ENCODE measurements at regions not wholly inside any gene's neighbourhood (a gene's known extent, or its start where the extent isn't known, plus 50 kb on each side); places are given as distances from the start of the nearest gene placed in this dataset.
"Not testable (repeated sequence)": the region's sequence is repeated elsewhere in the genome, so short reads cannot be mapped to it uniquely, and the experiment has no call there.

GRCh38 chr12:30201301-30202160, 417.8 kb upstream of the TMTC1 start:
- no peak for DNase-seq

GRCh38 chr12:30200864-30201263, 417.1 kb upstream of the TMTC1 start:
- no peak for DNase-seq

GRCh38 chr12:30197392-30198057, 413.8 kb upstream of the TMTC1 start:
- DNase-seq = no peak

- peak in 1 of 2 experiments; percentile 47 for DNase-seq
Observed at GRCh38 chr12:30191696-30192455, 408.1 kb upstream of the TMTC1 start.

GRCh38 chr12:30188602-30189326, 405.0 kb upstream of the TMTC1 start:
- DNase-seq = no peak

GRCh38 chr12:30187426-30187825, 403.7 kb upstream of the TMTC1 start:
- no peak for DNase-seq

GRCh38 chr12:30181334-30181733, 397.6 kb upstream of the TMTC1 start:
- DNase-seq = no peak

GRCh38 chr12:30180602-30181001, 396.9 kb upstream of the TMTC1 start:
- DNase-seq = no peak

- no peak for DNase-seq
Observed at GRCh38 chr12:30178916-30179315, 395.2 kb upstream of the TMTC1 start.

GRCh38 chr12:30169839-30170591, 386.3 kb upstream of the TMTC1 start:
- DNase-seq = no peak

GRCh38 chr12:30166006-30166795, 382.5 kb upstream of the TMTC1 start:
- DNase-seq = no peak

GRCh38 chr12:30164382-30165318, 380.9 kb upstream of the TMTC1 start:
- DNase-seq = no peak

- DNase-seq = not testable (repeated sequence)
Observed at GRCh38 chr12:30156833-30157232, 373.1 kb upstream of the TMTC1 start.

- DNase-seq = no peak
Observed at GRCh38 chr12:30155001-30155730, 371.4 kb upstream of the TMTC1 start.

GRCh38 chr12:30153981-30154380, 370.2 kb upstream of the TMTC1 start:
- DNase-seq = no peak

- no peak for DNase-seq
Observed at GRCh38 chr12:30152705-30153104, 369.0 kb upstream of the TMTC1 start.

GRCh38 chr12:30151831-30152230, 368.1 kb upstream of the TMTC1 start:
- no peak for DNase-seq

GRCh38 chr12:30146561-30146960, 362.8 kb upstream of the TMTC1 start:
- DNase-seq = no peak

- no peak for DNase-seq
Observed at GRCh38 chr12:30145684-30146032, 361.9 kb upstream of the TMTC1 start.

Measured in NCI-H1930 (cell line).